Esophagus (tissue), 2 donors: ENCODE measurements at regions not wholly inside any gene's neighbourhood (a gene's known extent, or its start where the extent isn't known, plus 50 kb on each side); places are given as distances from the start of the nearest gene placed in this dataset.

Experiments
- H3K27ac ChIP-seq, 2 donors: one replicate each; pipeline ENCODE4 v1.5.1; 2013; ENCODE audit warnings: low read depth in 2 of 2, mild to moderate bottlenecking in 2 of 2, inconsistent platforms in 1 of 2, low read length in 1 of 2, moderate library complexity in 1 of 2
- H3K27me3 ChIP-seq, 2 donors: one replicate each; pipeline ENCODE4 v1.6.1; 2013; ENCODE audit warnings: low read length in 2 of 2, control low read depth in 1 of 2, mild to moderate bottlenecking in 1 of 2; ENCODE audit not compliant: insufficient read depth in 2 of 2, control insufficient read depth in 1 of 2
- H3K36me3 ChIP-seq, 2 donors: one replicate each; pipeline ENCODE4 v1.6.1; 2013; ENCODE audit warnings: low read length in 1 of 2; ENCODE audit not compliant: control insufficient read depth in 2 of 2, insufficient read depth in 2 of 2
- H3K4me1 ChIP-seq, 2 donors: one replicate each; pipeline ENCODE4 v1.6.1; 2013; ENCODE audit warnings: low read length in 1 of 2; ENCODE audit not compliant: control insufficient read depth in 2 of 2, insufficient read depth in 2 of 2
- H3K4me3 ChIP-seq, 2 donors: one replicate each; pipeline ENCODE4 v1.5.1; 2013; ENCODE audit warnings: low read length in 2 of 2, mild to moderate bottlenecking in 2 of 2, low read depth in 1 of 2, moderate library complexity in 1 of 2
- H3K9me3 ChIP-seq, 2 donors: one replicate each; pipeline ENCODE4 v1.6.1; 2013; ENCODE audit warnings: mild to moderate bottlenecking in 2 of 2, low read depth in 1 of 2, low read length in 1 of 2, moderate library complexity in 1 of 2; ENCODE audit not compliant: control insufficient read depth in 2 of 2, insufficient read depth in 1 of 2
- WGBS, 2 donors: extraction: QIAGEN DNeasy Blood & Tissue Kit; methylation state at CpG; one replicate each; pipeline ENCODE4 v1.1.7; 2013; 5-methylcytosine and 5-hydroxymethylcytosine counted together
- donor health status: healthy with polysubstance abuse.
- donor health status: Bipolar disorder and iron deficiency.

GRCh38 chr5:144583541-144584449 is 413.1 kb downstream of the KCTD16 start:
- Histone ChIP-seq H3K4me1 (no peaks in the 10 kb centered on the region), H3K36me3 (no peaks in the 10 kb centered on the region), H3K27ac (no peak overlapping the region), H3K27me3 (no peaks in the 10 kb centered on the region), H3K4me3 (no peak overlapping the region), H3K9me3 (no peaks in the 10 kb centered on the region)
- 60 to 74% methylated on average over 7 of the region's 7 CpGs for WGBS, 2 donors

- Histone ChIP-seq H3K36me3 (no peaks in the 10 kb centered on the region), H3K4me3 (no peak overlapping the region), H3K27ac (no peak overlapping the region), H3K4me1 (no peaks in the 10 kb centered on the region), H3K9me3 (no peaks in the 10 kb centered on the region), H3K27me3 (no peaks in the 10 kb centered on the region)
- 46 to 69% methylated on average over 3 of the region's 3 CpGs for WGBS, 2 donors
Observed at GRCh38 chr5:144582066-144582465, 411.4 kb downstream of the KCTD16 start.

- H3K27me3 ChIP-seq: no peaks in the 10 kb centered on the region
- H3K27ac ChIP-seq: no peak overlapping the region
- WGBS, 2 donors: 73 to 77% methylated on average over 9 of the region's 9 CpGs
- H3K36me3 ChIP-seq: no peaks in the 10 kb centered on the region
- no peaks in the 10 kb centered on the region for H3K4me1 ChIP-seq
- H3K9me3 ChIP-seq: no peaks in the 10 kb centered on the region
- H3K4me3 ChIP-seq: no peak overlapping the region
Observed at GRCh38 chr5:144581044-144581443, 410.4 kb downstream of the KCTD16 start.

GRCh38 chr5:144577676-144578075 is 407.0 kb downstream of the KCTD16 start:
- Histone ChIP-seq H3K4me1 (no peaks in the 10 kb centered on the region), H3K9me3 (no peaks in the 10 kb centered on the region), H3K36me3 (no peaks in the 10 kb centered on the region), H3K27ac (no peak overlapping the region), H3K27me3 (no peaks in the 10 kb centered on the region), H3K4me3 (no peak overlapping the region)
- WGBS, 2 donors: 69 to 76% methylated on average over 3 of the region's 3 CpGs

- Histone ChIP-seq H3K4me1 (no peaks in the 10 kb centered on the region), H3K9me3 (no peaks in the 10 kb centered on the region), H3K4me3 (no peak overlapping the region), H3K36me3 (no peaks in the 10 kb centered on the region), H3K27ac (no peak overlapping the region), H3K27me3 (no peaks in the 10 kb centered on the region)
- WGBS, 2 donors: 79 to 84% methylated on average over 1 of the region's 1 CpG
Observed at GRCh38 chr5:144575736-144576135, 405.1 kb downstream of the KCTD16 start.

- Histone ChIP-seq H3K27ac (no peak overlapping the region), H3K4me1 (no peaks in the 10 kb centered on the region), H3K36me3 (no peaks in the 10 kb centered on the region), H3K27me3 (no peaks in the 10 kb centered on the region), H3K9me3 (no peaks in the 10 kb centered on the region), H3K4me3 (no peak overlapping the region)
- WGBS, 2 donors: 52 to 63% methylated on average over 2 of the region's 2 CpGs
Observed at GRCh38 chr5:144567421-144567780, 396.7 kb downstream of the KCTD16 start.

- Histone ChIP-seq H3K27me3 (no peaks in the 10 kb centered on the region), H3K36me3 (no peaks in the 10 kb centered on the region), H3K9me3 (no peaks in the 10 kb centered on the region), H3K4me3 (no peak overlapping the region), H3K27ac (no peak overlapping the region), H3K4me1 (no peaks in the 10 kb centered on the region)
- 73 to 80% methylated on average over 3 of the region's 3 CpGs for WGBS, 2 donors
Observed at GRCh38 chr5:144566747-144567420, 396.2 kb downstream of the KCTD16 start.

- Histone ChIP-seq H3K27ac (no peak overlapping the region), H3K4me1 (no peaks in the 10 kb centered on the region), H3K27me3 (no peaks in the 10 kb centered on the region), H3K4me3 (no peak overlapping the region), H3K9me3 (no peaks in the 10 kb centered on the region), H3K36me3 (no peaks in the 10 kb centered on the region)
- WGBS, 2 donors: 22% methylated on average over 3 of the region's 3 CpGs
Observed at GRCh38 chr5:144549580-144549979, 378.9 kb downstream of the KCTD16 start.

GRCh38 chr5:144548936-144549335 is 378.3 kb downstream of the KCTD16 start:
- Histone ChIP-seq H3K4me1 (no peaks in the 10 kb centered on the region), H3K9me3 (no peaks in the 10 kb centered on the region), H3K36me3 (no peaks in the 10 kb centered on the region), H3K27me3 (no peaks in the 10 kb centered on the region), H3K4me3 (no peak overlapping the region), H3K27ac (no peak overlapping the region)
- WGBS, 2 donors: 65 to 77% methylated on average over 2 of the region's 2 CpGs

GRCh38 chr5:144547098-144547499 is 376.4 kb downstream of the KCTD16 start:
- no peaks in the 10 kb centered on the region for H3K9me3 ChIP-seq
- no peaks in the 10 kb centered on the region for H3K36me3 ChIP-seq
- H3K4me3 ChIP-seq: no peak overlapping the region
- no peaks in the 10 kb centered on the region for H3K27me3 ChIP-seq
- H3K4me1 ChIP-seq: no peaks in the 10 kb centered on the region
- H3K27ac ChIP-seq: no peak overlapping the region
- 88 to 89% methylated on average over 1 of the region's 1 CpG for WGBS, 2 donors
